RPMI8226 (cell line): ENCODE measurements at regions not wholly inside any gene's neighbourhood (a gene's known extent, or its start where the extent isn't known, plus 50 kb on each side); places are given as distances from the start of the nearest gene placed in this dataset.
A peak's percentile ranks its signal among the peaks of the same experiment; 100 is the strongest.

Source experiments
- DNase-seq: peaks from one replicate; pipeline ENCODE4 v3.0.0-alpha.2; 2015

GRCh38 chr1:14318830-14319229 is 279.7 kb upstream of the KAZN start:
- no peak for DNase-seq

DNA sequence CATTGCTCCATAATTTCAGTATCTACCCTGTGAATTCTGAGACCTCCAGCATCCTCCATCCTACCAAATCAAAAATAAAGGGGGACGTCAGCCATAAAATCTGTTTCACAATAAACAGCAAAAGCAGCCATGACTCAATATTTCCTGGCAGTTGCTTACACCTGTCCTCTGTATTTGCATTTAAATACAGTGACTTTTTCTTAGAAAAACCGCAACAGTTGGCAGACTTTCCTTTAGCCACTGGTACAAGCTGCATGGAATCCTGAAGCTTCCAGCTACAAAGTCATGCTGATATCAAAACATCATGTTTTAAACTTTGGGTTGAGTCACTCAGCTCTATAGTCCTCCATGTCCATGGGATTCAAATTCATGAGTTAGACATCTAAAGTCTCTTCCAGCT is 278.0 kb upstream of the KAZN start:
- DNase-seq, result peak; percentile 54

DNA sequence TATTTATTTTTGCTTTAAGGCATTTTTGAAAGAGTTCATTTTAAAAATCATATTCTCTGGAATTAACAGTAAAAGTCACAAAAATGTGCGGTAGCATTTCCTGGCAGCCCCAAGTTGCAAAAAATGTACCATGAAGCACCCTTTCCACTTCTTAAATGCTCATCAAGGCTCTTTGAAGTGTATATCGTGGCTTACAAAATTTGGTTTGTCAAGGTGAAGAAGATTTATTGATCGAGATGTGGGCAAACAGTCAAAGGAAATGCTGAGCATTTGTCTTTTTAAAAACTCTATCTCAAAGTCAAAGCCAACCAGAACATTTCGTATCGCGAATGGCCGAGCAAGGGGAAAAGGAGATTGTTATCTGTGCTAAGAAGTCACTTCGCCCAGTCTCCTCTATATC is 277.5 kb upstream of the KAZN start:
- no peak for DNase-seq

GRCh38 chr1:14321422-14321821 is 277.1 kb upstream of the KAZN start:
- DNase-seq, result no peak

DNA sequence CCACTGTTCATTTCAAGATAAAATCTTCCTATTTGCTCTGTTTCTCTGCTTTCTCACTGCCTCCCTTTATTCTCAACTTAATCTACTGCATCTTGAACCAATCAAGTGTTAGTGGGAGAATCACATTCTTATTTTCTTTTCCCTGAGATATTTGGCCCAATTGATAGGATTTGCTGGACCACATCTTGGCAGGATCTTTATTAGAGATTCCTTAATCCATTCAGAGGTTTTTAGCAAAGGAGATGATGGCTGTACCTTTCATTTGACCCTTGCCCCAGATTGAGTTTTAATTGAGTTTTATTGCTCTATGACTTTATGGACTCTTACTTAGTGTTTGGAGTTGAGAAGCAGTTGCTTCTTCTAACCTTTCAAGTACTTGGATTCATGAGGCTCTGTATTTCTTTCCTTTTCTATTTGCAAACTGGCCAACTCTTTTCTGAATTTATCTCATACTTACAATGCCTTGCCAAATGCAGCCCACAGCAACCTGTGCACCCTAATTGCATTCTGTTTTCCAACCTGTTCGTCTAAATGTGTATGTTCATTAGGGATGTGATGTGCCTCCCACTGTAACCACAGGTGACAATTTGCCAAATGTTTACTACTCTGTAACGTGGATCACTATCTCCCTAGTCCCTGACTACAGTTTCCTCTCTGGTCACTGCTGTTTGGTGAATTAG is 274.8 kb upstream of the KAZN start:
- peak; percentile 28 for DNase-seq

GRCh38 chr1:14324248-14324630 is 274.2 kb upstream of the KAZN start:
- peak; percentile 62 for DNase-seq

GRCh38 chr1:14326857-14327256 is 271.6 kb upstream of the KAZN start:
- no peak for DNase-seq

DNA sequence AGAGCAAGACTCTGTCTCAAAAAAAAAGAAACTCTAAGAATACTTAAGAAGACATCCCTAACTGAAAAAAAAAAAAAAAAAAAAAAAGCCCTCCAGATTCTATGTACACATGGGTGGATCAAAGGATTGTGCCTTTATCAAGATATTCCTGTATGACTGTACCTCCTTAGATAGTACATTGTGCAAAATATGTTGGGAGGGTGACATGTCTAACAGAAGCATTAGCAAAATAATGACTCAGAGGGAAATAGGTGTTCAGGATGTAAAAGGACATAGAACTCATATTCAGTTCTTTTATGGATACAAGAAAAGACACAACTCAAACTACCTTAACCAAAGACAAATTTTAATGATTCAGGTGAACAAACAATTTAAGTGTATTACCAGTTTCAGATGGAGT is 269.8 kb upstream of the KAZN start:
- no peak for DNase-seq

- DNase-seq, result no peak
These were observed 266.3 kb upstream of the KAZN start for GRCh38 chr1:14332158-14332557.

DNA sequence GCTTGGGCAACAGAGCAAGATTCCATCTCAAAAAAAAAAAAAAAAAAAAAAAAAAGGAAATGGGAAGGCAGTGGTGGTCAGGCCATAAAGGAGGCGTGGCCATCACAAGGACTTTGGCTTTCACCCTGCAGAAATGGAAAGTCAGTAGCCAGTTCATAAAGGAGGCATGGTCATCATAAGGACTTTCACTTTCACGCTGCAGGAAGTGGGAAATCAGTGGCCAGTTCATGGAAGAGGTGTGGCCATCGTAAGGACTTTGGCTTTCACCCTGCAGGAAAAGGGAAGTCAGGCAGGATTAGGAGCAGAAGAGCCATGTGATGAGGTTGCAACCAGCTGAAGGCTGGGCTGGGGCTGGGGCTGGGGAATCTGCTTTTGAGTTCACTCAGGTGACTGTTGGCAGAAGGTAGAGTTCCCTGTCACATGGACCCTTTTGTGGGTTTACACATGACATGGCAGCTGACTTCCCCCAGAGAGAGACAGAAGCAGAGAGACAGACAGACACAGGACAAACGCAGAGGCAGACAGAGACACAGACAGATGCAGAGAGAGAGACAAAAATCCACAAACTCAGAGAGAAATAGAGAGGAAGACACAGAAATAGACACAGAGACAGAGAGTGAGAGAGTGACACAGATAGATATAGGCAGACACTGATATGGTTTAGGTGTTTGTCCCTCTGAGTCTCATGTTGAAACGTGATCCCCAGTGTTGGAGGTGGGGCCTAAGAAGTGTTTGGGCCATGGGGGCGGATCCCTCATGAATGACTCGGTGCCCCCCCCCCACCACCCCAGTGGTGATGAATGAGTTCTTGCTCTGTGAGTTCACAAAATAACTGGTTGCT is 263.9 kb upstream of the KAZN start:
- DNase-seq, result peak; percentile 23

GRCh38 chr1:14338509-14338908 is 260.0 kb upstream of the KAZN start:
- no peak for DNase-seq

GRCh38 chr1:14339288-14339687 is 259.2 kb upstream of the KAZN start:
- no peak for DNase-seq

DNA sequence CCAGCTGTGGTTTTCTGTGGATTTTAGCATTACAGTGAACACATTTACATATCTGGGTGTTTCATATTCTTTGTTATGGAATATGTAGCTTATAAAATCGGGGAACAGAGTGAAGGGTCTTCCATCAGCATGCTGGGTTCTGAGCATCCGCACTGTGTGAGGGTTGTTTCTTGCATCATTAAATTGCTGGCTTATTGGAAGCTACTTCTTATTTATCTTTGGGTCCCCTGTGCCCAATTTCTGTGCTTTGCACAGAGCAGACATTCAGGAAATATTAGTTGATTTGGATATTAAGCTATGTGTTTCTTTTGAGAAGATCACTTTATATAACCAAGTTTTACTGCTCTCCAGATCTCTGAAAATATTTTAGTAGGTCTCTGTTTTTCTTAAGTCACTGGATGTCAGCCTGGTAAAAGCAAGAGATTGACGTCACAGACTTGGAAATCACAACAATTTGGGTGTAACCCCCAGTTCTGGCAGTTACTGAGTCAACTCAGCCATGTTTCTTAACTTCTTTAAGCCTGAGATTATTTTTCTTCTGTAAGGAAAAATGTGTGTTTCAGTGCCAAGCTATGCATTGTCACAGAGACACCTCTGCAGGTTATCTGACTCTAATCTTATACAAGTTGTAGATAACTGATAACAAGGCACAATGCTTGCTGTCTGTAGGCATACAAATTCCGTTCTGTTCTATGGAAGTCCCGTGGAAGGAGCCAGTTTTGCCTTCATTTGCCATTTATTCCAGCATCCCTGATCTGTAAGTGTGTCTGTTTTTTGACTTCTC is 258.3 kb upstream of the KAZN start:
- DNase-seq, result no peak

- DNase-seq, result no peak
These were observed 257.3 kb upstream of the KAZN start for GRCh38 chr1:14341147-14341546.

- DNase-seq, result no peak
These were observed 252.4 kb upstream of the KAZN start for GRCh38 chr1:14345946-14346550.

GRCh38 chr1:14347186-14347585 is 251.3 kb upstream of the KAZN start:
- DNase-seq, result no peak

DNA sequence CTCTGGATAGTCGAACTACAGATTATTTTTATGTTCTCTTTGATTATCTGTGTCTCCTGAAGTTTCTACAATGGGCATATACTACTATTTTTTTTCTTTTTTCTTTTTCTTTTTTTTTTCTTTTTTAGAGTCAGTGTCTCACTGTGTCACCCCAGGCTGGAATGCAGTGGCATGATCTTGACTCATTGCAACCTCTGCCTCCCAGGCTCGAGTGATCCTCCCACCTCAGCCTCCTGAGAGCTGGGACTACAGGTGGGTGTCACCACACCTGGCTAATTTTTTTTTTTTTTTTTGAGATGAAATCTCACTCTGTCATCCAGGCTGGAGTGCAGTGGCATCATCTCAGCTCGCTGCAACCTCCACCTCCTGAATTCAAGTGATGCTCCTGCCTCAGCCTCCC is 250.7 kb upstream of the KAZN start:
- DNase-seq, result no peak

GRCh38 chr1:14350197-14350596 is 248.3 kb upstream of the KAZN start:
- no peak for DNase-seq

- no peak for DNase-seq
These were observed 245.6 kb upstream of the KAZN start for GRCh38 chr1:14352897-14353296.

DNA sequence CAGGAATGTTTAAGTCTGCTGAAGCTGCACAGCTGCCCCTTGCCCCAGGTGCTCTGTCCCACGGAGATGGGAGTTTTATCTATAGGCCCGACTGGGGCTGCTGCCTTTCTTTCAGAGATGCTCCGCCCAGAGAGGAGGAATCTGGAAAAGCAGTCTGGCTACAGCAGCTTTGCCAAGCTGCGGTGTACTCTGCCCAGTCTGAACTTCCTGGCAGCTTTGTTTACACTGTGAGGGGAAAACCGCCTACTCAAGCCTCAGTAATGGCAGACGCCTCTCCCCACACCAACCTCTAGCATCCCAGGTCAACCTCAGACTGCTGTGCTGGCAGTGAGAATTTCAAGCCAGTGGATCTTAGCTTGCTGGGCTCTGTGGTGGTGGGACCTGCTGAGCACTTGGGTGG is 237.5 kb upstream of the KAZN start:
- peak; percentile 83 for DNase-seq

DNA sequence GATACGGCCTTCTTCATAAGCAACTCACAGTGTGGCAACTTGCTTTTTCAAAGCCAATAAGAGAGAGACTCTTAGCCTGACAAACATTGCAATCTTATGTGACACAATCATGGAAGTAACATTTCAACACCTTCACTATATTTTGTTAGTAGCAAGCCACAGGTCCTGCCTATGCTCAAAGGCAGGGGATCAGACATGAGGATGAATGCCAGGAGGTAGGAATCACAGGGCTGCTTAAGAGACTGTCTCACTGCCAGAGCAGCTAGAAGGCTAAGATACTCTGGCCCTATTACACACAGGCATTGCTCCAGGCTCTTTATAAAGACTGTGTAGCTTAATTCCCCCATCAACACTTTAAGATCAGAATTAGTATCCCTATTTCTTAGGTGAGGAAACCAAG is 236.2 kb upstream of the KAZN start:
- DNase-seq, result no peak

- DNase-seq, result no peak
These were observed 235.4 kb upstream of the KAZN start for GRCh38 chr1:14363036-14363590.
